ENCODE measurements at regions not wholly inside any gene's neighbourhood (a gene's known extent, or its start where the extent isn't known, plus 50 kb on each side); places are given as distances from the start of the nearest gene placed in this dataset.

DNA sequence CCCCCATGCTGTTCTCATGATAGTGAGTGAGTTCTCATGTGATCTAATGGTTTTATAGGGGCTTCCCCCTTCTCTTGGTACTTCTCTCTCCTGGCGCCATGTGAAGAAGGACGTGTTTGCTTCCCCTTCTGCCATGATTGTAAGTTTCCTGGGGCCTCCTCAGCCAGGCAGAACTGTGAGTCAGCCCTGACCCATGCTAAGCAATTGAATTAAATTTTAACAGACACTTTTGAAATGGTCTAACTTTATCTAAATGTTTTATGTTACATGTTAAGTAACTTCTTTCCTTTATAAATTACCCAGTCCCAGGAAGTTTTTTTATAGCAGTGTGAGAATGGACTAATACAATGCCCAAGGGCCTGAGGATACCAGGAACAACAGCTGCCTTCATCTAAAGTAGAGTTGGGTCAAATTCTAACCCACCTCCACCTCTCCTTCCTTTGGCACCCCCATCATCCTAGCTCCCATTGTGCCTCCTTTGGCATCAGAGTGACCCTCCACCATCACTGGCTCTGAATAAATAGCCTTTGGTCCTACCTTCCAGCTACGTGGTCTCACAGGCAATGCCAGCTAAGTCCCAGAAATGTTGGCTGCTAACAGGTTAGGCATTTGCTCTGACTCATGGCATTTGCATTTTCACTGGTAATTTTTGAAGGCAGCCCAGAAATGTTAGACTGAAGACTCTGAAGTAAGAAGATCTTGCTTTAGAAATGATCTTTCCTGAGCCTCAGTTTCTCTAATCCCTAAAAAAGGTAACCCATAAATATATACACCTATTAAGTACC is 182.1 kb downstream of the MOSPD2 start:
- H3K4me1 ChIP-seq (ENCODE audit: control insufficient read depth, insufficient read depth, low read length): no peaks in the 10 kb centered on the region
- Mint-ChIP-seq H3K27me3 (ENCODE audit: low read depth in 2 of 2) (peaks cover 0 to 3% of the 10 kb centered on the region in 2 donors), H3K4me3 (no peak overlapping the region), H3K4me1 (no peaks in the 10 kb centered on the region), H3K27ac (no peak overlapping the region), H3K36me3 (no peaks in the 10 kb centered on the region), H3K9me3 (no peaks in the 10 kb centered on the region)
- no peaks in the 10 kb centered on the region for H3K27me3 ChIP-seq (ENCODE audit: control insufficient read depth, insufficient read depth, low read length)
- TF ChIP-seq, protein P1, sequence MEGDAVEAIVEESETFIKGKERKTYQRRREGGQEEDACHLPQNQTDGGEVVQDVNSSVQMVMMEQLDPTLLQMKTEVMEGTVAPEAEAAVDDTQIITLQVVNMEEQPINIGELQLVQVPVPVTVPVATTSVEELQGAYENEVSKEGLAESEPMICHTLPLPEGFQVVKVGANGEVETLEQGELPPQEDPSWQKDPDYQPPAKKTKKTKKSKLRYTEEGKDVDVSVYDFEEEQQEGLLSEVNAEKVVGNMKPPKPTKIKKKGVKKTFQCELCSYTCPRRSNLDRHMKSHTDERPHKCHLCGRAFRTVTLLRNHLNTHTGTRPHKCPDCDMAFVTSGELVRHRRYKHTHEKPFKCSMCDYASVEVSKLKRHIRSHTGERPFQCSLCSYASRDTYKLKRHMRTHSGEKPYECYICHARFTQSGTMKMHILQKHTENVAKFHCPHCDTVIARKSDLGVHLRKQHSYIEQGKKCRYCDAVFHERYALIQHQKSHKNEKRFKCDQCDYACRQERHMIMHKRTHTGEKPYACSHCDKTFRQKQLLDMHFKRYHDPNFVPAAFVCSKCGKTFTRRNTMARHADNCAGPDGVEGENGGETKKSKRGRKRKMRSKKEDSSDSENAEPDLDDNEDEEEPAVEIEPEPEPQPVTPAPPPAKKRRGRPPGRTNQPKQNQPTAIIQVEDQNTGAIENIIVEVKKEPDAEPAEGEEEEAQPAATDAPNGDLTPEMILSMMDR (IDR thresholded peaks at IDR 0.05): no peak
- intact Hi-C loops (cut with micrococcal nuclease): no loop called here
- no peak overlapping the region for H3K27ac ChIP-seq (ENCODE audit: low read length)
- 55% methylated on average over 2 of the region's 3 CpGs for WGBS (ENCODE audit: insufficient coverage)
- no peak for DNase-seq
- ATAC-seq: no peak
- H3K4me3 ChIP-seq (ENCODE audit: low read length): no peak overlapping the region
- no peaks in the 10 kb centered on the region for H3K9me3 ChIP-seq (ENCODE audit: control insufficient read depth, insufficient read depth, low read length)
- no peaks in the 10 kb centered on the region for H3K36me3 ChIP-seq (ENCODE audit: control insufficient read depth, insufficient read depth, low read length)

DNA sequence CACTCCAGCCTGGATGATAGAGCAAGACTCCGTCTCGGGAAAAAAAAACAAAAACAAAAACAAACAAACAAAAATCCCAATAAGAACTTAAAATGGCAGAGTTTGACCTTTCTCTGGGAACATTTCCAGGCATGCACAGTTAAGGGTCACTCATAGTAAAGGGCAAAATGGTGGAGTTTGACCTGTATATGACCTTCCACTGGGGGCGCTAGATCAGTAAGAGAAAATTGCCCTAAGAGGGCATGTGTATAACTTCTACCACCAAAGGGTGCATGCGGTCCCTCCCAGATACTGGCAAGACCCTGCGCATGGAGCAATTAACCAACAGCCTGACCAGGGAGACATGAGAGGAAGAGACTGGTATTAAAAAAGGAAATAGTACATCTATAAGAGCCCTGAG is 177.2 kb downstream of the MOSPD2 start:
- no peaks in the 10 kb centered on the region for H3K27me3 Mint-ChIP-seq (ENCODE audit: low read depth in 2 of 2)
- no peaks in the 10 kb centered on the region for H3K9me3 ChIP-seq (ENCODE audit: control insufficient read depth, insufficient read depth, low read length)
- H3K4me3 Mint-ChIP-seq: no peak overlapping the region

DNA sequence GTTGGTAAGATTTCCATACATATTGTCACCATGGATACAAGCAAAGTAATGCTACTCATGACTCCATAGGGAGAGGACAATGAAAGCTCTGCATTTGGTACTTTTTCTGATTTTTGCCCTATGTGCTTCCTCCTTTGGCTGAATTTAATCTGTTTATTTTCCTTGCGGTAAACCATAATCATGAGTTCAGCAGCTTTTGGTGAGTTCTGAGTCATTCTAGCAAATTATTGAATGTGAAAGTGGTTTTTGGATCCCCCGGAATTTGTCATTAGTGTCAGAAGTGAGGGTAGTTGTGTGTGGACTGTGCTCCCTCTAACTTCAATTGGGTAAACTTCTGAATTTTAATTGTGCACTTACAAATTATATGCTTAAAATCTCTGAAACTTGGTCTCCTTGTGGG is 170.3 kb downstream of the MOSPD2 start:
- WGBS (ENCODE audit: insufficient coverage): no CpG with 5 or more reads among the region's 2 CpGs
- H3K36me3 Mint-ChIP-seq: no peaks in the 10 kb centered on the region

More for the DNA sequence above, 177.2 kb downstream of the MOSPD2 start:
- WGBS (ENCODE audit: insufficient coverage): 94% methylated on average over 2 of the region's 5 CpGs
- DNase-seq (no peak), ATAC-seq (no peak)
- intact Hi-C loops (cut with micrococcal nuclease): no loop called here
- Histone ChIP-seq H3K4me3 (ENCODE audit: low read length) (no peak overlapping the region), H3K27ac (ENCODE audit: low read length) (no peak overlapping the region), H3K27me3 (ENCODE audit: control insufficient read depth, insufficient read depth, low read length) (no peaks in the 10 kb centered on the region), H3K36me3 (ENCODE audit: control insufficient read depth, insufficient read depth, low read length) (no peaks in the 10 kb centered on the region), H3K4me1 (ENCODE audit: control insufficient read depth, insufficient read depth, low read length) (no peaks in the 10 kb centered on the region)
- H3K4me1 Mint-ChIP-seq: no peaks in the 10 kb centered on the region
- no peaks in the 10 kb centered on the region for H3K9me3 Mint-ChIP-seq
- H3K27ac Mint-ChIP-seq: no peak overlapping the region
- TF ChIP-seq, protein P1 (IDR thresholded peaks at IDR 0.05): no peak
- H3K36me3 Mint-ChIP-seq: no peaks in the 10 kb centered on the region

More for the DNA sequence above, 170.3 kb downstream of the MOSPD2 start:
- Histone ChIP-seq H3K27me3 (ENCODE audit: control insufficient read depth, insufficient read depth, low read length) (no peaks in the 10 kb centered on the region), H3K4me3 (ENCODE audit: low read length) (no peak overlapping the region), H3K36me3 (ENCODE audit: control insufficient read depth, insufficient read depth, low read length) (no peaks in the 10 kb centered on the region), H3K9me3 (ENCODE audit: control insufficient read depth, insufficient read depth, low read length) (no peaks in the 10 kb centered on the region), H3K27ac (ENCODE audit: low read length) (no peak overlapping the region), H3K4me1 (ENCODE audit: control insufficient read depth, insufficient read depth, low read length) (no peaks in the 10 kb centered on the region)
- DNase-seq (no peak), ATAC-seq (no peak)
- H3K27me3 Mint-ChIP-seq (ENCODE audit: low read depth in 2 of 2): no peaks in the 10 kb centered on the region
- no peaks in the 10 kb centered on the region for H3K9me3 Mint-ChIP-seq
- no peak overlapping the region for H3K4me3 Mint-ChIP-seq
- H3K27ac Mint-ChIP-seq: no peak overlapping the region
- intact Hi-C loops (cut with micrococcal nuclease): no loop called here
- TF ChIP-seq, protein P1 (IDR thresholded peaks at IDR 0.05): no peak
- H3K4me1 Mint-ChIP-seq: no peaks in the 10 kb centered on the region

Measured in natural killer cell (primary cell).